Ascending aorta (tissue), 2 donors: ENCODE measurements at regions not wholly inside any gene's neighbourhood (a gene's known extent, or its start where the extent isn't known, plus 50 kb on each side); places are given as distances from the start of the nearest gene placed in this dataset.

Experiments
- DNase-seq, 2 donors: peaks; one replicate each; pipeline ENCODE4 v3.0.0-alpha.2; 2019; ENCODE audit warnings: low spot score in 2 of 2
- H3K27ac ChIP-seq, 2 donors: fragments of 200-600 bp; sonication (generic); one replicate each; pipeline ENCODE4 v1.5.1; 2016 to 2017; ENCODE audit warnings: mild to moderate bottlenecking in 1 of 2
- H3K27me3 ChIP-seq: fragments of 200-600 bp; sonication (generic); one replicate; pipeline ENCODE4 v1.5.1; 2017
- H3K36me3 ChIP-seq, 2 donors: fragments of 200-600 bp; sonication (generic); one replicate each; pipeline ENCODE4 v1.5.1; 2016
- H3K4me1 ChIP-seq, 2 donors: fragments of 200-600 bp; sonication (generic); one replicate each; pipeline ENCODE4 v1.5.1; 2016 to 2017; ENCODE audit warnings: mild to moderate bottlenecking in 1 of 2
- H3K4me3 ChIP-seq, 2 donors: fragments of 200-600 bp; sonication (generic); one replicate each; pipeline ENCODE4 v1.5.1; 2016 to 2017; ENCODE audit warnings: mild to moderate bottlenecking in 1 of 2
- H3K9me3 ChIP-seq, 2 donors: fragments of 200-600 bp; sonication (generic); one replicate each; pipeline ENCODE4 v1.5.1; 2016
- CTCF ChIP-seq, 3 experiments: fragments of 200-600 bp in 2 of 3; fragments of 450-650 bp in 1 of 3; sonication (generic) in 2 of 3; IDR thresholded peaks; one replicate each; pipeline ENCODE4 v1.5.1; 2016 to 2019; ENCODE audit warnings: antibody characterized with exemption in 3 of 3, mild to moderate bottlenecking in 1 of 3, moderate library complexity in 1 of 3
- intact Hi-C: fragments of 100-400 bp; cut with DNase I; formaldehyde crosslinking; loops from one replicate; pipeline ENCODE4 v1.15.1; 2023

GRCh38 chr10:2380218-2380617 lies 642.9 kb upstream of the ADARB2 start:
- Histone ChIP-seq H3K4me1 (no peaks in the 10 kb centered on the region), H3K27ac (no peak overlapping the region), H3K9me3 (no peaks in the 10 kb centered on the region), H3K36me3 (no peaks in the 10 kb centered on the region), H3K27me3 (no peaks in the 10 kb centered on the region), H3K4me3 (no peak overlapping the region)
- no peak for DNase-seq
- TF ChIP-seq CTCF (IDR thresholded peaks at IDR 0.05), result no peak
- intact Hi-C loops, result no loop called here

GRCh38 chr10:2367083-2367482 lies 629.8 kb upstream of the ADARB2 start:
- Histone ChIP-seq H3K27ac (no peak overlapping the region), H3K4me1 (no peaks in the 10 kb centered on the region), H3K4me3 (no peak overlapping the region), H3K36me3 (no peaks in the 10 kb centered on the region), H3K27me3 (no peaks in the 10 kb centered on the region), H3K9me3 (peaks cover 0 to 7% of the 10 kb centered on the region in 2 donors)
- no peak for DNase-seq
- intact Hi-C loops, result no loop called here
- no peak for TF ChIP-seq CTCF (IDR thresholded peaks at IDR 0.05)

GRCh38 chr10:2366264-2366931 lies 629.1 kb upstream of the ADARB2 start:
- Histone ChIP-seq H3K4me3 (no peak overlapping the region), H3K27me3 (no peaks in the 10 kb centered on the region), H3K9me3 (peaks cover 0 to 7% of the 10 kb centered on the region in 2 donors), H3K4me1 (no peaks in the 10 kb centered on the region), H3K36me3 (no peaks in the 10 kb centered on the region), H3K27ac (no peak overlapping the region)
- no peak for DNase-seq
- no peak for TF ChIP-seq CTCF (IDR thresholded peaks at IDR 0.05)
- intact Hi-C loops, result no loop called here

- Histone ChIP-seq H3K27me3 (no peaks in the 10 kb centered on the region), H3K9me3 (no peaks in the 10 kb centered on the region), H3K4me3 (no peak overlapping the region), H3K36me3 (no peaks in the 10 kb centered on the region), H3K27ac (no peak overlapping the region), H3K4me1 (no peaks in the 10 kb centered on the region)
- intact Hi-C loops, result no loop called here
- TF ChIP-seq CTCF (IDR thresholded peaks at IDR 0.05), result no peak
- DNase-seq, result no peak
Measured at GRCh38 chr10:2362331-2362730, 625.0 kb upstream of the ADARB2 start.

- TF ChIP-seq CTCF (IDR thresholded peaks at IDR 0.05), result no peak
- no peaks in the 10 kb centered on the region for H3K27me3 ChIP-seq
- no peaks in the 10 kb centered on the region for H3K36me3 ChIP-seq
- no peaks in the 10 kb centered on the region for H3K4me1 ChIP-seq
- no peaks in the 10 kb centered on the region for H3K9me3 ChIP-seq
- intact Hi-C loops, result no loop called here
- no peak overlapping the region for H3K4me3 ChIP-seq
- H3K27ac ChIP-seq, result no peak overlapping the region
- DNase-seq, result no peak
Measured at GRCh38 chr10:2358586-2358985, 621.3 kb upstream of the ADARB2 start.

GRCh38 chr10:2356670-2357069 lies 619.3 kb upstream of the ADARB2 start:
- Histone ChIP-seq H3K27me3 (no peaks in the 10 kb centered on the region), H3K4me1 (no peaks in the 10 kb centered on the region), H3K36me3 (no peaks in the 10 kb centered on the region), H3K4me3 (no peak overlapping the region), H3K9me3 (no peaks in the 10 kb centered on the region), H3K27ac (no peak overlapping the region)
- intact Hi-C loops, result no loop called here
- DNase-seq, result no peak
- TF ChIP-seq CTCF (IDR thresholded peaks at IDR 0.05), result no peak
